GM12878 (cell line): ENCODE measurements at regions not wholly inside any gene's neighbourhood (a gene's known extent, or its start where the extent isn't known, plus 50 kb on each side); places are given as distances from the start of the nearest gene placed in this dataset.

Experiments
- ATAC-seq: fragments of 200-7000 bp; cut with Tn5 transposase; 3 replicates; pipeline ENCODE4 v1.9.1; 2020; ENCODE audit warnings: mild to moderate bottlenecking, moderate library complexity
- BruUV-seq: library from RNA; stranded (reverse); fragments of 400-500 nt; replicated peaks from 2 replicates; lab custom pipeline; 2021; lab: Mats Ljungman, UMichigan
- CTCF ChIA-PET: fragments of 300-600 bp; sonication (Branson Sonifier 250); formaldehyde crosslinking; extraction: SDS; loops from one replicate; lab custom pipeline; 2021; ENCODE audit warnings: inconsistent platforms; lab: Yijun Ruan, JAX
- POLR2A ChIA-PET: fragments of 350-600 bp; formaldehyde crosslinking; extraction: SDS; loops from one replicate; lab custom pipeline; 2021; ENCODE audit warnings: inconsistent platforms; lab: Charles Lee
- RAD21 ChIA-PET: fragments of 300-600 bp; sonication (Branson Sonifier 250); formaldehyde crosslinking; loops from one replicate; lab custom pipeline; 2023; ENCODE audit warnings: antibody characterized with exemption; ENCODE audit not compliant: unreplicated experiment; lab: Charles Lee
- SMC1A ChIA-PET: fragments of 300-600 bp; sonication (Branson Sonifier 250); formaldehyde crosslinking; loops from one replicate; lab custom pipeline; 2023; ENCODE audit not compliant: unreplicated experiment, uncharacterized antibody; lab: Charles Lee
- DNase-seq: peaks from one replicate; pipeline ENCODE4 v3.0.0-alpha.2; 2011; ENCODE audit warnings: low read depth, low spot score
- FAIRE-seq: peaks from 3 replicates; lab custom pipeline; 2011; peaks lifted over from hg19 to GRCh38; lab: Jason Lieb, UNC
- H2AFZ ChIP-seq: 2 replicates; pipeline ENCODE4 v1.6.0; 2011; ENCODE audit warnings: low read depth, low read length, control low read depth; ENCODE audit not compliant: control insufficient read depth
- H3K27ac ChIP-seq: 2 replicates; pipeline ENCODE4 v1.5.1; 2011; ENCODE audit warnings: control low read depth; ENCODE audit not compliant: control insufficient read depth, insufficient read depth
- H3K27me3 ChIP-seq, 2 experiments: replicated peaks in 1 of 2; 2 replicates each; pipeline versions ENCODE4 v1.6.0 to v1.6.1; 2011; ENCODE audit warnings: low read length in 1 of 2; ENCODE audit not compliant: control insufficient read depth in 2 of 2, insufficient read depth in 2 of 2
- H3K36me3 ChIP-seq, 2 experiments: 2 replicates each; pipeline ENCODE4 v1.5.1; 2011; ENCODE audit warnings: low read length in 1 of 2; ENCODE audit not compliant: control insufficient read depth in 2 of 2, insufficient read depth in 2 of 2
- H3K4me1 ChIP-seq: 2 replicates; pipeline ENCODE4 v1.6.1; 2011; ENCODE audit warnings: mild to moderate bottlenecking, low read length, moderate library complexity, mixed read lengths; ENCODE audit not compliant: control insufficient read depth, insufficient read depth
- H3K4me2 ChIP-seq: 2 replicates; pipeline ENCODE4 v1.6.0; 2011; ENCODE audit warnings: control low read depth; ENCODE audit not compliant: control insufficient read depth, insufficient read depth
- H3K4me3 ChIP-seq: fragments of 200-600 bp; sonication (generic); 2 replicates; pipeline ENCODE4 v1.5.1; 2016
- H3K79me2 ChIP-seq: 2 replicates; pipeline ENCODE4 v1.6.0; 2011; ENCODE audit warnings: low read length; ENCODE audit not compliant: control insufficient read depth, insufficient read depth
- H3K9ac ChIP-seq: 2 replicates; pipeline ENCODE4 v1.8.0; 2011; ENCODE audit warnings: low read length, control low read depth, mixed read lengths; ENCODE audit not compliant: control insufficient read depth, insufficient read depth
- H3K9me3 ChIP-seq: replicated peaks from 3 replicates; pipeline ENCODE4 v1.5.1; 2011; ENCODE audit warnings: mild to moderate bottlenecking, low read length; ENCODE audit not compliant: control insufficient read depth, insufficient read depth
- H4K20me1 ChIP-seq: 2 replicates; pipeline ENCODE4 v1.6.0; 2011; ENCODE audit not compliant: control insufficient read depth, insufficient read depth
- BCL11A ChIP-seq: IDR thresholded peaks from 2 replicates; pipeline ENCODE4 v1.6.1; 2011; ENCODE audit warnings: low read depth, low read length
- CHD4 ChIP-seq: fragments of 200-600 bp; sonication (generic); IDR thresholded peaks from 2 replicates; pipeline ENCODE4 v1.6.1; 2016; ENCODE audit warnings: mild to moderate bottlenecking
- CREB1 ChIP-seq: IDR thresholded peaks from 2 replicates; pipeline ENCODE4 v1.6.1; 2012; ENCODE audit warnings: low read depth, mild to moderate bottlenecking, inconsistent platforms
- DPF2 ChIP-seq: fragments of 450-650 bp; IDR thresholded peaks from 2 replicates; pipeline ENCODE4 v1.6.1; 2017; ENCODE audit warnings: mild to moderate bottlenecking
- IKZF1 ChIP-seq: fragments of 450-650 bp; conservative IDR thresholded peaks from 2 replicates; pipeline ENCODE4 v1.6.1; 2017; ENCODE audit warnings: antibody characterized with exemption, mild to moderate bottlenecking
- JUND ChIP-seq: IDR thresholded peaks from 2 replicates; pipeline ENCODE4 v1.6.1; 2012; ENCODE audit warnings: low read depth, mild to moderate bottlenecking, low read length, improper control_type of control experiment, moderate library complexity
- KDM1A ChIP-seq: fragments of 200-600 bp; sonication (generic); IDR thresholded peaks from 2 replicates; pipeline ENCODE4 v1.6.1; 2016; ENCODE audit warnings: borderline replicate concordance
- NBN ChIP-seq: fragments of 450-650 bp; IDR thresholded peaks from 2 replicates; pipeline ENCODE4 v1.6.1; 2016
- NFIC ChIP-seq: IDR thresholded peaks from 2 replicates; pipeline ENCODE4 v1.6.1; 2012; ENCODE audit warnings: low read depth, mild to moderate bottlenecking, inconsistent platforms, low read length, moderate library complexity
- NFXL1 ChIP-seq: fragments of 450-650 bp; IDR thresholded peaks from 2 replicates; pipeline ENCODE4 v1.6.1; 2017; ENCODE audit warnings: antibody characterized with exemption, mild to moderate bottlenecking, borderline replicate concordance
- NR2C1 ChIP-seq: fragments of 450-650 bp; IDR thresholded peaks from 2 replicates; pipeline ENCODE4 v1.6.1; 2017; ENCODE audit warnings: antibody characterized with exemption, mild to moderate bottlenecking, moderate library complexity
- RELA ChIP-seq: fragments of 450-650 bp; IDR thresholded peaks from 2 replicates; pipeline ENCODE4 v1.8.0; 2014; ENCODE audit warnings: borderline replicate concordance; ENCODE audit not compliant: partially characterized antibody
- SIX5 ChIP-seq: IDR thresholded peaks from 2 replicates; pipeline ENCODE4 v1.6.1; 2011; ENCODE audit warnings: mild to moderate bottlenecking, low read depth, low read length, moderate library complexity; ENCODE audit not compliant: severe bottlenecking
- SMC3 ChIP-seq: IDR thresholded peaks from 2 replicates; pipeline ENCODE4 v1.6.1; 2011; ENCODE audit warnings: low read length, improper control_type of control experiment, borderline replicate concordance
- TAF1 ChIP-seq: IDR thresholded peaks from 2 replicates; pipeline ENCODE4 v1.6.1; 2011; ENCODE audit warnings: mild to moderate bottlenecking, low read depth, low read length, borderline replicate concordance
- ZNF622 ChIP-seq: fragments of 450-650 bp; IDR thresholded peaks from 2 replicates; pipeline ENCODE4 v1.6.1; 2017; ENCODE audit warnings: mild to moderate bottlenecking, inconsistent platforms
- WGBS: methylation state at CpG from one replicate; pipeline ENCODE4 v1.1.6; 2016; ENCODE audit warnings: low lambda C conversion rate; ENCODE audit not compliant: insufficient replicate concordance, insufficient coverage; ENCODE audit errors: missing lambda C conversion rate; 5-methylcytosine and 5-hydroxymethylcytosine counted together
- in situ Hi-C: fragments of 300-500 bp; cut with MboI; formaldehyde crosslinking; loops from 9 replicates; pipeline ENCODE4 v1.14.3; 2018; ENCODE audit warnings: mixed read lengths
- intact Hi-C: fragments of 100-400 bp; cut with micrococcal nuclease; formaldehyde crosslinking; loops from one replicate; pipeline ENCODE4 v1.14.2; 2022; ENCODE audit not compliant: unreplicated experiment
- TF ChIP-seq, protein P1 (sequence below): IDR thresholded peaks from 2 replicates; pipeline ENCODE4 v1.6.1; 2011; ENCODE audit warnings: borderline replicate concordance, low read depth, mild to moderate bottlenecking, moderate library complexity, low read length; ENCODE audit not compliant: insufficient read depth, poor library complexity, severe bottlenecking
- TF ChIP-seq, protein P2 (sequence below): fragments of 450-650 bp; IDR thresholded peaks from 2 replicates; pipeline ENCODE4 v1.6.1; 2016; ENCODE audit warnings: mild to moderate bottlenecking
- TF ChIP-seq, protein P3 (sequence below): fragments of 150-350 bp; IDR thresholded peaks from 2 replicates; pipeline ENCODE4 v1.6.1; 2014; ENCODE audit warnings: mild to moderate bottlenecking, low read depth, low read length

DNA sequence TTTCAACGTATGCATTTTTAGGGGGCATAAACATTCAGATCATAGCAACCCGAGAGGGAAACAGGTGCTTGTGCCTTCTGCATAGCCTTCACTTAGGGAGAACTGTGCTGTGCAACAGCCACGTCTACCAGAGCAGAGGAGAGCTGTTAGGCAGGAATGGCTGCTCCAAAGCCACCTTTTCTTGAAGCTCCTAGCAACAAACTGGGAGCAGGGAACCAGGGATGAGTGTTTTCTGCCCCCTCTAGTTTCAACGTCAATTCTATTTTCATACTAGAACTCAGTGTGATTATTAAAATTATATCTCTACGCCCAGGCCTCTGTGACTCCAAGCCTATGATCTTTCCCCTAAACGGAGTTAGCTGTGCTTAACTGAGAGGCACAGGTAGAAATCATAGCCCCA, 290.0 kb downstream of the HAPSTR1 start:
- BruUV-seq, result no TSS peak
- Histone ChIP-seq H3K4me2 (no peak overlapping the region), H3K4me3 (no peak overlapping the region), H2AFZ (no peak overlapping the region), H4K20me1 (no peaks in the 10 kb centered on the region; the same call in 1 of the 2 replicates), H3K9me3 (no peaks in the 10 kb centered on the region), H3K4me1 (no peaks in the 10 kb centered on the region), H3K27me3 (no peaks in the 10 kb centered on the region), H3K36me3 (no peaks in the 10 kb centered on the region), H3K27ac (no peak overlapping the region), H3K9ac (no peak overlapping the region), H3K79me2 (no peaks in the 10 kb centered on the region)
- DNase-seq (no peak), FAIRE-seq (no peak), ATAC-seq (no peak)
- ChIA-PET SMC1A (no interaction called here), CTCF (no interaction called here), RAD21 (no interaction called here), POLR2A (no interaction called here)
- intact Hi-C loops, result no loop called here
- in situ Hi-C loops, result no loop called here
- no peak for TF ChIP-seq CREB1
- TF ChIP-seq, protein P1, sequence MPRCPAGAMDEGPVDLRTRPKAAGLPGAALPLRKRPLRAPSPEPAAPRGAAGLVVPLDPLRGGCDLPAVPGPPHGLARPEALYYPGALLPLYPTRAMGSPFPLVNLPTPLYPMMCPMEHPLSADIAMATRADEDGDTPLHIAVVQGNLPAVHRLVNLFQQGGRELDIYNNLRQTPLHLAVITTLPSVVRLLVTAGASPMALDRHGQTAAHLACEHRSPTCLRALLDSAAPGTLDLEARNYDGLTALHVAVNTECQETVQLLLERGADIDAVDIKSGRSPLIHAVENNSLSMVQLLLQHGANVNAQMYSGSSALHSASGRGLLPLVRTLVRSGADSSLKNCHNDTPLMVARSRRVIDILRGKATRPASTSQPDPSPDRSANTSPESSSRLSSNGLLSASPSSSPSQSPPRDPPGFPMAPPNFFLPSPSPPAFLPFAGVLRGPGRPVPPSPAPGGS, result no peak
- TF ChIP-seq TAF1, result no peak
- no peak for TF ChIP-seq NR2C1
- no peak for TF ChIP-seq RELA
- TF ChIP-seq, protein P2, sequence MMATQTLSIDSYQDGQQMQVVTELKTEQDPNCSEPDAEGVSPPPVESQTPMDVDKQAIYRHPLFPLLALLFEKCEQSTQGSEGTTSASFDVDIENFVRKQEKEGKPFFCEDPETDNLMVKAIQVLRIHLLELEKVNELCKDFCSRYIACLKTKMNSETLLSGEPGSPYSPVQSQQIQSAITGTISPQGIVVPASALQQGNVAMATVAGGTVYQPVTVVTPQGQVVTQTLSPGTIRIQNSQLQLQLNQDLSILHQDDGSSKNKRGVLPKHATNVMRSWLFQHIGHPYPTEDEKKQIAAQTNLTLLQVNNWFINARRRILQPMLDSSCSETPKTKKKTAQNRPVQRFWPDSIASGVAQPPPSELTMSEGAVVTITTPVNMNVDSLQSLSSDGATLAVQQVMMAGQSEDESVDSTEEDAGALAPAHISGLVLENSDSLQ, result no peak
- TF ChIP-seq BCL11A, result no peak
- no peak for TF ChIP-seq KDM1A
- TF ChIP-seq NFXL1, result no peak
- TF ChIP-seq DPF2, result no peak
- TF ChIP-seq SMC3, result no peak
- no peak for TF ChIP-seq JUND
- TF ChIP-seq IKZF1, result no peak
- TF ChIP-seq NFIC, result no peak
- no peak for TF ChIP-seq CHD4
- TF ChIP-seq, protein P3, sequence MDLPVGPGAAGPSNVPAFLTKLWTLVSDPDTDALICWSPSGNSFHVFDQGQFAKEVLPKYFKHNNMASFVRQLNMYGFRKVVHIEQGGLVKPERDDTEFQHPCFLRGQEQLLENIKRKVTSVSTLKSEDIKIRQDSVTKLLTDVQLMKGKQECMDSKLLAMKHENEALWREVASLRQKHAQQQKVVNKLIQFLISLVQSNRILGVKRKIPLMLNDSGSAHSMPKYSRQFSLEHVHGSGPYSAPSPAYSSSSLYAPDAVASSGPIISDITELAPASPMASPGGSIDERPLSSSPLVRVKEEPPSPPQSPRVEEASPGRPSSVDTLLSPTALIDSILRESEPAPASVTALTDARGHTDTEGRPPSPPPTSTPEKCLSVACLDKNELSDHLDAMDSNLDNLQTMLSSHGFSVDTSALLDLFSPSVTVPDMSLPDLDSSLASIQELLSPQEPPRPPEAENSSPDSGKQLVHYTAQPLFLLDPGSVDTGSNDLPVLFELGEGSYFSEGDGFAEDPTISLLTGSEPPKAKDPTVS, result no peak
- no peak for TF ChIP-seq SIX5
- TF ChIP-seq NBN, result no peak
- no peak for TF ChIP-seq ZNF622
- 6% methylated on average over 6 of the region's 6 CpGs for WGBS
